Endothelial cell of umbilical vein (primary cell): ENCODE measurements at regions not wholly inside any gene's neighbourhood (a gene's known extent, or its start where the extent isn't known, plus 50 kb on each side); places are given as distances from the start of the nearest gene placed in this dataset.

Source experiments
- BruUV-seq: library from RNA; stranded (reverse); fragments of 400-500 nt; replicated peaks from 2 replicates; lab custom pipeline; 2021; lab: Mats Ljungman, UMichigan
- CTCF ChIA-PET: fragments of 300-600, 350-600 bp; sonication (Branson Sonifier 250); formaldehyde crosslinking; loops from one replicate; lab custom pipeline; 2021; ENCODE audit warnings: antibody characterized with exemption, inconsistent platforms; lab: Charles Lee
- POLR2A ChIA-PET: fragments of 300-600, 350-600 bp; sonication (Branson Sonifier 250); formaldehyde crosslinking; loops from one replicate; lab custom pipeline; 2021; ENCODE audit warnings: antibody characterized with exemption, inconsistent platforms; lab: Charles Lee
- DNase-seq: peaks from one replicate; pipeline ENCODE4 v3.0.0-alpha.2; 2011; ENCODE audit warnings: low read depth, low spot score
- FAIRE-seq: peaks from 2 replicates; lab custom pipeline; 2011; peaks lifted over from hg19 to GRCh38; lab: Jason Lieb, UNC
- H2AFZ ChIP-seq: 2 replicates; pipeline ENCODE4 v1.6.0; 2012; ENCODE audit warnings: low read depth, low read length, control low read depth, inconsistent platforms
- H3K27ac ChIP-seq: 2 replicates; pipeline ENCODE4 v1.5.1; 2011; ENCODE audit warnings: low read depth, mild to moderate bottlenecking, control low read depth, low read length, moderate library complexity; ENCODE audit not compliant: insufficient read depth
- H3K27me3 ChIP-seq, 2 experiments: 2 replicates each; pipeline versions ENCODE4 v1.6.0 to v1.6.1; 2011; ENCODE audit warnings: low read length in 2 of 2, mixed read lengths in 1 of 2; ENCODE audit not compliant: control insufficient read depth in 2 of 2, insufficient read depth in 2 of 2
- H3K36me3 ChIP-seq, 2 experiments: 2 replicates in 1 of 2; 3 replicates in 1 of 2; pipeline ENCODE4 v1.5.1; 2011; ENCODE audit warnings: low read length in 2 of 2, mild to moderate bottlenecking in 1 of 2, moderate library complexity in 1 of 2; ENCODE audit not compliant: control insufficient read depth in 2 of 2, insufficient read depth in 2 of 2; ENCODE audit errors: extremely low read depth in 1 of 2
- H3K4me1 ChIP-seq: 3 replicates; pipeline ENCODE4 v1.5.1; 2011; ENCODE audit warnings: mild to moderate bottlenecking, low read length; ENCODE audit not compliant: control insufficient read depth, insufficient read depth; ENCODE audit errors: extremely low read depth
- H3K4me2 ChIP-seq: 2 replicates; pipeline ENCODE4 v1.6.1; 2011; ENCODE audit warnings: low read length, control low read depth, mixed read lengths; ENCODE audit not compliant: insufficient read depth
- H3K4me3 ChIP-seq, 3 experiments: fragments of 200-600 bp in 1 of 3; sonication (generic), shearing (Covaris generic) in 1 of 3; replicated peaks in 1 of 3; 2 replicates each; pipeline ENCODE4 v1.5.1; 2011 to 2016; ENCODE audit warnings: control low read depth in 3 of 3, low read length in 3 of 3, mild to moderate bottlenecking in 2 of 3, inconsistent platforms in 1 of 3, low read depth in 1 of 3, moderate library complexity in 1 of 3; ENCODE audit not compliant: insufficient read depth in 1 of 3
- H3K79me2 ChIP-seq: 2 replicates; pipeline ENCODE4 v1.6.0; 2012; ENCODE audit warnings: low read length, inconsistent platforms; ENCODE audit not compliant: control insufficient read depth, insufficient read depth
- H3K9ac ChIP-seq: replicated peaks from 2 replicates; pipeline ENCODE3; 2011; ENCODE audit warnings: low read length, control low read depth; ENCODE audit not compliant: insufficient read depth; ENCODE audit errors: extremely low read depth
- H3K9me1 ChIP-seq: replicated peaks from 3 replicates; pipeline ENCODE4 v1.6.0; 2011; ENCODE audit warnings: mild to moderate bottlenecking, low read length; ENCODE audit not compliant: control insufficient read depth, insufficient read depth; ENCODE audit errors: extremely low read depth
- H3K9me3 ChIP-seq: replicated peaks from 2 replicates; pipeline ENCODE4 v1.5.1; 2012; ENCODE audit warnings: low read length, inconsistent platforms; ENCODE audit not compliant: control insufficient read depth, insufficient read depth
- H4K20me1 ChIP-seq: replicated peaks from 2 replicates; pipeline ENCODE3; 2011; ENCODE audit warnings: mild to moderate bottlenecking, low read length; ENCODE audit not compliant: control insufficient read depth, insufficient read depth; ENCODE audit errors: extremely low read depth
- EZH2 ChIP-seq: IDR thresholded peaks from 2 replicates; pipeline ENCODE4 v1.6.1; 2012; ENCODE audit warnings: borderline replicate concordance, low read depth, mild to moderate bottlenecking, moderate library complexity, low read length, inconsistent platforms; ENCODE audit not compliant: severe bottlenecking
- FOS ChIP-seq: IDR thresholded peaks from 2 replicates; pipeline ENCODE4 v1.6.1; 2011; ENCODE audit warnings: mild to moderate bottlenecking, low read length, moderate library complexity, borderline replicate concordance; ENCODE audit not compliant: insufficient read depth
- GATA2 ChIP-seq: IDR thresholded peaks from 2 replicates; pipeline ENCODE4 v1.7.0; 2011; ENCODE audit warnings: low read depth, mild to moderate bottlenecking, moderate library complexity, mixed read lengths, low read length; ENCODE audit not compliant: insufficient read length, insufficient read depth
- JUN ChIP-seq: IDR thresholded peaks from 2 replicates; pipeline ENCODE4 v1.6.1; 2011; ENCODE audit warnings: borderline replicate concordance, low read depth; ENCODE audit not compliant: insufficient read length, insufficient read depth
- MYC ChIP-seq: IDR thresholded peaks from one replicate; pipeline ENCODE4 v1.6.1; 2011; ENCODE audit warnings: mild to moderate bottlenecking, low read depth, low read length
- POLR2A ChIP-seq: IDR thresholded peaks from 2 replicates; pipeline ENCODE4 v1.6.1; 2012; ENCODE audit warnings: low read depth, mild to moderate bottlenecking, control low read depth, low read length
- POLR2AphosphoS5 ChIP-seq: IDR thresholded peaks from 2 replicates; pipeline ENCODE4 v1.6.1; 2012; ENCODE audit warnings: low read depth, mild to moderate bottlenecking, control low read depth, low read length, moderate library complexity; ENCODE audit not compliant: insufficient read depth
- dilution Hi-C: fragments of 300-500 bp; cut with MboI; formaldehyde crosslinking; loops from one replicate; pipeline ENCODE4 v1.15.0; 2019; ENCODE audit warnings: low sequenced_read_pairs; ENCODE audit not compliant: extremely low pct_ligation_motif_present
- intact Hi-C: fragments of 100-400 bp; cut with micrococcal nuclease; formaldehyde crosslinking; loops from one replicate; pipeline ENCODE4 v1.10.0; 2022
- TF ChIP-seq, protein P1 (sequence below), 2 donors: IDR thresholded peaks; 1 replicate in 1 of 2; 2 replicates in 1 of 2; pipeline ENCODE4 v1.5.1; 2011; ENCODE audit warnings: low read length in 2 of 2, mild to moderate bottlenecking in 2 of 2, moderate library complexity in 2 of 2, control low read depth in 1 of 2, inconsistent platforms in 1 of 2, low read depth in 1 of 2; ENCODE audit not compliant: insufficient read depth in 1 of 2; ENCODE audit errors: extremely low read depth in 1 of 2
- TF ChIP-seq, protein P2 (sequence below): IDR thresholded peaks from 2 replicates; pipeline ENCODE4 v1.6.1; 2011; ENCODE audit not compliant: insufficient read depth, insufficient read length

DNA sequence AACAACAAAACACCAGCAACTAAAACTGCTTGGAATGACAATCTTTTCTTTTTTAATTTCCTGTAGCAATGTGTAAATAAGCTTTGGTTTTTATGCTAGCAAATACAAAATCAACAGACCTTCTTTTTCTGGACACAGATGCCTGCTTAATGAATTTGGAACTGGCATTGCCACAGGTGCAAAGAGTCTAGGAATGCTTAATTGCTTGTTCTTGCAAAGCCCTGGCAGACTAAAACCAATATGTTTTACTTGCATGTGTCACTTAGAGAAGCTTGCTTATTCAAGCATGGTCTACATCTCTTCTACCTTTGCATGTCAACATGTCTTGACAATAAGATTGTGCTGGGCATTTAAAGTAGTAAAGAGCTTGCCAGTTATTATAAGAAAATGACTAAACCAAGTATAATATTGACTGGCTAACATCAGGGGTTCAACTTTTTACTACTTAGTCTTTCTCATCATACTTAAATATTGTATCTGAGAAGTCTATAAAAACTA is 656.7 kb upstream of the NDST4 start:
- no TSS peak for BruUV-seq

More for the DNA sequence above, 656.7 kb upstream of the NDST4 start:
- ChIA-PET CTCF (interaction anchor here (1.3 kb wide), 1 partner anchor 9 kb away, joined by 3 read pairs; no protein-coding TSS in a partner anchor), POLR2A (no interaction called here)
- Histone ChIP-seq H3K9me1 (no peaks in the 10 kb centered on the region), H3K27ac (no peak overlapping the region), H3K36me3 (no peaks in the 10 kb centered on the region), H4K20me1 (no peaks in the 10 kb centered on the region), H3K27me3 (no peaks in the 10 kb centered on the region), H3K9me3 (no peaks in the 10 kb centered on the region), H3K4me2 (no peak overlapping the region), H2AFZ (no peak overlapping the region), H3K4me1 (no peaks in the 10 kb centered on the region), H3K79me2 (no peaks in the 10 kb centered on the region), H3K4me3 (no peak overlapping the region), H3K9ac (no peak overlapping the region)
- no peak for DNase-seq
- dilution Hi-C loops = no loop called here
- no peak for TF ChIP-seq POLR2A
- TF ChIP-seq, protein P1, sequence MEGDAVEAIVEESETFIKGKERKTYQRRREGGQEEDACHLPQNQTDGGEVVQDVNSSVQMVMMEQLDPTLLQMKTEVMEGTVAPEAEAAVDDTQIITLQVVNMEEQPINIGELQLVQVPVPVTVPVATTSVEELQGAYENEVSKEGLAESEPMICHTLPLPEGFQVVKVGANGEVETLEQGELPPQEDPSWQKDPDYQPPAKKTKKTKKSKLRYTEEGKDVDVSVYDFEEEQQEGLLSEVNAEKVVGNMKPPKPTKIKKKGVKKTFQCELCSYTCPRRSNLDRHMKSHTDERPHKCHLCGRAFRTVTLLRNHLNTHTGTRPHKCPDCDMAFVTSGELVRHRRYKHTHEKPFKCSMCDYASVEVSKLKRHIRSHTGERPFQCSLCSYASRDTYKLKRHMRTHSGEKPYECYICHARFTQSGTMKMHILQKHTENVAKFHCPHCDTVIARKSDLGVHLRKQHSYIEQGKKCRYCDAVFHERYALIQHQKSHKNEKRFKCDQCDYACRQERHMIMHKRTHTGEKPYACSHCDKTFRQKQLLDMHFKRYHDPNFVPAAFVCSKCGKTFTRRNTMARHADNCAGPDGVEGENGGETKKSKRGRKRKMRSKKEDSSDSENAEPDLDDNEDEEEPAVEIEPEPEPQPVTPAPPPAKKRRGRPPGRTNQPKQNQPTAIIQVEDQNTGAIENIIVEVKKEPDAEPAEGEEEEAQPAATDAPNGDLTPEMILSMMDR (IDR thresholded peaks at IDR 0.05; ENCODE audit: extremely low read depth in 1 of 2, insufficient read depth in 1 of 2, low read depth in 1 of 2, low read length in 2 of 2) = no peak
- TF ChIP-seq, protein P2, sequence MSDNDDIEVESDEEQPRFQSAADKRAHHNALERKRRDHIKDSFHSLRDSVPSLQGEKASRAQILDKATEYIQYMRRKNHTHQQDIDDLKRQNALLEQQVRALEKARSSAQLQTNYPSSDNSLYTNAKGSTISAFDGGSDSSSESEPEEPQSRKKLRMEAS = no peak
- no peak for TF ChIP-seq MYC
- TF ChIP-seq FOS = no peak
- TF ChIP-seq POLR2AphosphoS5 = no peak
- TF ChIP-seq EZH2 = no peak
- TF ChIP-seq GATA2 = no peak
- TF ChIP-seq JUN = no peak
- intact Hi-C loops = no loop called here
- FAIRE-seq = no peak
